SK-MEL-5 (cell line): ENCODE measurements at regions not wholly inside any gene's neighbourhood (a gene's known extent, or its start where the extent isn't known, plus 50 kb on each side); places are given as distances from the start of the nearest gene placed in this dataset.

Source experiments
- DNase-seq: peaks from one replicate; pipeline ENCODE4 v3.0.0-alpha.2; 2016; ENCODE audit warnings: low read depth, low spot score
- in situ Hi-C: cut with HindIII; loops from 2 replicates; pipeline ENCODE4 v1.10.0; 2016; ENCODE audit warnings: low sequenced_read_pairs, high pct_unique_total_duplicates, low pct_unique_long_range_greater_than_20kb

DNA sequence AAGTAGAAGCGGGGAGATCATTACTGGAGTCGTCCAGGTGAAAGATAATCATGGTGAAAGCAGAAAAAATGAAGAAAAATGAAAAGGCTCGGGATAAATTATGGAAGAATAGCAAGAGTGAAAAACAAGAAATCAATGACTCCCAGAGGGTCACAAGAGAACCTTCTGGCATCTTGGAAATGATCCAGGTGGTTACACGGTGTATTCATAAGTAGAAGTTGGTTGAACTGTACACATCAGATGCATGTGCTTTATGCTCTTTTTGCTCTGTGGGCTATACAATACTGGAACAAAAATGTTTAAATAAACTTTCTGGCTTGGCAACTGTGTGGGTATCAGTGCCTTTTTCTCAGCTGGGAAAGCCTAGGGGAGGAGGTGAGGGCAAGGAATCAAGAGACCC, 348.9 kb downstream of the RND3 start:
- in situ Hi-C loops, result no loop called here
- no peak for DNase-seq

DNA sequence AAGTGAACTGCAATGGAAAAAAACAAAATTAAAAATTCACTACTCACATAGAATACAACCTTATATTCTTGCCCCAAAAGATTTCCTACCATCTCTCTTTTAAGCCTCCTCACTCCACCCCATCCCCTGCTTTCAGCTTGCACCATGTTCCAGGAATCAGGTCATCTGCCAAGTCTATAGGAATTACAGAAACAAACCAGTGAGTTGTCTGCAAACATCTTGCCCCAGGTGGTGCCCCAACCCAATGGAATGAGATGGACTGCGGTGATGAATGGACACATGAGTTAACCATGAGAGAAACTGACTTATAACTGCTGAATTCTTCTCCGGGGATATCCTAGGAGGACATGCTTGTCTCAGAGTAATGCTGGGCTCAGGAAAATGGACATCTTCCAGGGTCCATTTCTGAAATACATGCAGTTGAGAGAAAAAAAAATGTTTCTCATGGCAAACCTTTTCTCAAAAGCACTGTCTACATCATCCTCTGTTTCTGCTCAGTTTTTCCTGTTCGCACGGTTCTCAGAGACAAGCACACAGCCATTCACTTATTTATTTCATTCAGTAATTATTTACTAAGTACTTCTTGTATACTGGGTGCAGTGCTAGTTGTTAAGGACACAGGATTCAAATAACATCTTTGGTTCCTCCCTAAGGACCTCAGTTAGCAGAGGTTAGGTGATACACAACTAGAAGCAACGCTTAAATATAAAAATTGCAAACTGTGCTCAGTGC, 350.0 kb downstream of the RND3 start:
- in situ Hi-C loops, result no loop called here
- no peak for DNase-seq

DNA sequence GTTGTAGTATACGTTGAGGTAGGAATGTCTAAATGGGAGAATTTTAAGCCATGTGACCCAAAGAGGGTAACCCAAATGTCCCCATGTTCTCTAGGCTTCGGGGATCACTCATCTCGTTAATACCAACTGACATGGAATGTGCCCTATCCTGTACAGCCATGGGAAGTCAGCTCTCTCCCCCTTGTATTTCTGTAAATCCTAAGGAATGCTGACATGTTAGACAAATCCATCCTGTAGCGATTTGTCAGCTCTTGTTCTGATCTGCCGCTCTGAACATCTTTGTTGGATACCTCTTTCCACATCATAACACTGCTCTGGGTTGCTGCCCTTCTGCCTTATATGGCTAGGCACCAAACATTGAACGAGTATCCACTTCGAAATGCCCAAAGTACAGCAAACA, 350.6 kb downstream of the RND3 start:
- in situ Hi-C loops, result no loop called here
- no peak for DNase-seq

DNA sequence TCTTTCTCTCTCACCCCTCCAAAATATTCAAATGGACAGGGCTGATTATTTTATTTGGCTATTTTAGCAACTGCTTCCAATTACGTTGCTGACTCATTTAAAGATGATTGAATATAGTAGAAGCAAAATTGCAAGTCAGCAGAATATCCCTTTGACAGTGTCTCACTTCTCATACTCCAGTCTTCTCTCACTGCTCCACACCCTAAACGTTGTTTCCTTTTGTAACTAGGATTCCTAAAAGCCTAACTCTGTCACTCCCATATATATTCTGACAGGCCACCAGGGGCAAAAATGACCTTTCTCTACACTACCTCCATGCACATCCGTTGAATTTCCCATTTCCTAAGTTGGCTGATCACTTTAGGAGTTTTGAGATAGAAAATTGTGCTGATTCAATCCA, 351.1 kb downstream of the RND3 start:
- in situ Hi-C loops, result no loop called here
- no peak for DNase-seq

DNA sequence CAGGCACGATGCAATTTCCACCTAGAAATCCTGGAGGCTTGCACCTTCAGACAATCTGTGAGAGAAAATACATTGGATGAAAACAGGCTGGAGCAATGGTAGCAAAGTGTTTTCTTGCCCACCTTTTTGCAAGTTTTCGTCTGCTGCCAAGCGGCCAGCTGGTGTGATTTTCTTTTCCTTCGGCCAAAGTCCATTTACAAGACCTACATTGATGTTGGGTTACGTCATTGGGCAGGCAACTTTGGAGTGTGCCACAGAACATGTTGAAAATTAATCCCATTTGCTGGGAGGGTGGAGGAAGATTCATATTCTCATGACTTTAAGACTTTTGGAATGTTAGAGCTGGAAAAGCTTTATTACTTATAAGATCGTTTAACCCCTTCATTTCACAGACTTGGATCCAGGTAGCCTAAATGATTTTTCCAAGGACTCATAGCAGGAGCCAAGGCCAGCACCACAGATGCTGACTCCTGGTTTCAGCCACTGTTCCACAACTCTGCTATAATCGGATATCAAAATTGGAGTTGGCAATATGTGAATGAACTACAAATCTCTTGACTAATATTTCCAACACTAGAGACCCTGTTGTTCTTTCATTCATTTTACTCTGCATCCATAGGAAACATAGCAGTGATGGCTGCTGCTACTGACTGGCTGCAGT, 352.1 kb downstream of the RND3 start:
- in situ Hi-C loops, result no loop called here

DNA sequence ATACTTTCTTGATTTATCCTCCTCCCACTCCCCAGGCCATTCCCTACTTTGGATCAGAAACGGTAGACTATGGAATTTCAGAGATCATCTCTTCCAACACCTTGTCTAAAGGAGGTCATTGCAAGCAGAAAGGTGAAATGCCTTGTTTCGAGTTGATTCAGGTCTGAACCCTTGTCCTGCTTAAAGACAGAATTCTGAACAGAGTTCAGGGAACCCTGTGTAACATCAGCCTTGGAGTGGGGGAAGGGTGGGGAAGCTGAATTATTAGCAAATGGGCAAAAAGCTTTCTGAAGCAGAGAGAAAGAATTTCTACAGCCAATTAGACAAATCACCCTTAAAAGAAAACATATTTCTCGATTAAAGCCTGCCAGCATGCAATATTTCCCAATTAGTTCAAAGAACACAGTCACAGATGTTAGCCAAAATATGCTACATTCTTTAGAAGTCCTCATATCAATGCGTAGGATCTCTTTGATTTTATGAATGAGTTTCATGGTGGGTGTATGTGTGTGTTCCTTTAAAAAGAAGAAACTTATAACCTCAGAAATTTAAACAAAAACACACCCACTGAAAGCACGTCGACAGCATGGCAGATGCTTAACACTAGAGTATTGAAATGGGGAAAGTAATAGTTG, 353.1 kb downstream of the RND3 start:
- no peak for DNase-seq
- in situ Hi-C loops, result no loop called here

More for the DNA sequence above, 352.1 kb downstream of the RND3 start:
- no peak for DNase-seq

DNA sequence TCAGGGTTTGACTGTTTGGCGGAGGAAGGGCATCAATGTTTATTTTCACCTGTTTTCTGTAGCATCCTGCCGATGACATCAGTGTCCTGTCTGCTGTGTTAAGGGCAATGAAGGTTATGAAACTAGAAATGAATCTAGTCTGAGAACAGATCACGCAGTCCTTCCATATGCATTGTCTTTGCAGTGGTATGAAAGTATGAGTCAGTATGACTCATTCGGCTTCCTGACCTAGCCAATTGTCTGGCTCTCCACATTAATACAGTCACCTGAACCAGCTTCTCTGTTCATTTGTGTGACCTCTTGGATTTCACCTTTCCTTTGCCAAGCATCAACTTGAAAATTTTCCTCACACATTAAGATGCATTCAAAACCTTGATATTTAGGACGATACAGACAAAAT, 353.8 kb downstream of the RND3 start:
- DNase-seq, result peak; percentile 60
- in situ Hi-C loops, result no loop called here

DNA sequence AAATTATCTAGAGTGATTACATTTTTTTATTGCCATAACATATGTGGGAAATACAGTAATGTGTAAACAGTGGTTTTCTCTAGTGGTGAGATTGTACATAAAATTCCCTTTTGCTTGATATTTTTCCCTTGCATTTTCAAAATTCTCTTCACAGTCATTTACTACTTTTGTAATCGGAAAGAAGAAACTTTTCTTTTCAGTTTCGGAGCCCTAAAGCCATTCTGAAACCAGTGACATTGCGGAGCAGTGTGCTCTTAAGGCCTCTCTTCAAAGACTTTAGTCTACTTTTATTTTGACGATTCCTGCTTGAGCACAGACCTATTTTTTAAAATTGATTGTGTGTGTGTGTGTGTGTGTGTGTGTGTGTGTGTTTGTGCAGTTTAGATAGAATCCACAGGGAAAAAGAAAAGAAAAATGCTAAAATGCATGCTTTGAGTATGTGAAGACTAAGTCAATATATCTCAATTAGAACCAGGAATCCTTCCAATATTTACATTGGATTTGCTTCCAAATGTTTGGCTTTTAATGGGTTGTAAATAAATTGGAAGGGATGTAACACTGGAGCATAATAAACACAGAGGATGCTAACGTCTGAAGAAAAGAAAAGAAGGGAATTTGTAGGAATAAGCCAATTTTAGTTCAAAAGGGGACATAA, 357.4 kb downstream of the RND3 start:
- no peak for DNase-seq
- in situ Hi-C loops, result no loop called here

DNA sequence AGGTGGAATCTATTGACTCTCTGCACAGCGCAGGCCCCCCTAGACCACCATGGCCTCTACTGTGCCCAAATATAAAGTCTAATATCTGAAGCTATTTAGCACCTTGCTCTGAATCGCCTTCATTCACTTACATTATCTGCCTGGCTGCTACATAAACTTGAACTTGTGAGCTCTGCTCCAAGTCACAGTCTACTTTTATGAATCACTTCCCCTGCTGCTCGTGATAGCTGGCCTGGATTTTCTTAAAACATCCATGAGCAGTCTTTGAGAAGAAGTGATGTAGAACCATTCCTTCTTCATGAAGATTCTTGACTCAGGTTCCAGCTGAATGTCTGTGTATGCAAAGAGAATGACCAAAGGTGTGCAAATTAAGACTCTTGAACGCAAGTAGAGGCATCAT, 359.5 kb downstream of the RND3 start:
- in situ Hi-C loops, result no loop called here
- DNase-seq, result no peak

DNA sequence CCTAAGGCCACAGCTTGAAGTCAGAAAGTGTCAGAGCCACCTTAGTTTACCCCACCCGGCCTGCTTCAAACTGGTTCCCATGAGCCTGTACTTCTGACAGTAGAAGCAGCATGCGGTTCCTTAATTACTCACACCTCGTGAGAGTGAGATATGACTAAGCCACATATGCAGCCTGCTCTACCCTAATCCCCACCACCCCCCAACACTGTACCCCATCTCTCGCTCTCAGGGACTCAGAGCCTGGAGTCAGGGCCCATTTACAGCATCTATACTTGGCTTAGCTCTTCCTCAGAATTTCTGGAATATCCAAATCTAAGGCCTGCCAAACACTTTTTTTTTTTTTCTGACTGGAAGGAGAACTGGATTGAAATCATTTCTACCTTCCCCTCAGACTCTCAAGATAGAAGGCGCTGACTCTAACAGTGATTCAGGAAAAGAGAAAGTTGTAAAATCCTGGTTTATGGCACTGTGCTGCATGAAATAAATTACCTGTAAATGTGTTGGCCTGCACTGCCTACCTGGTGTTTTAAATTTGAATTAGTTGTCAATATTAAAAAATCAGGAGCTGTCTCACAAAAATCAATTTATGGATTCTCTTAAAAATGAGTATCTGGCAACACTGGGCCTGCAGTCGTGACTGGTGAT, 360.0 kb downstream of the RND3 start:
- no peak for DNase-seq
- in situ Hi-C loops, result no loop called here

DNA sequence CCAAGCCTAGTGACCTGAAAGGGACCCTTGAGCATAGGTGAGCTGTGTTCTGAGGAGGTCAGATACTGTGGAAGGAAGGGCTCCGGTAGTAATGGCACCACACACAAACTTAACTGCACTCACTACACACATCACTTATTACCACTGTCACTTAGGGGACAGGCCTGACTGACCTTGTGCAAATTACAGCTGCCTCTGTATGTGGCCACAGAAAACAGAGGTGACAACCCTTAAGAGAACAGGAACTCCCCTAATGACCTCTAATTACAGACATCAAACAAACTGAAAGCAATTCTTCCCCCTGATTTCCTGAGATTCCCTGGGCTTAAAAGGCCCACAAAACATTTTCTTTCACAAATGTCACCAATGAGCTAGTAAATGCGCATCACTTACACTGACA, 360.6 kb downstream of the RND3 start:
- in situ Hi-C loops, result no loop called here
- no peak for DNase-seq

DNA sequence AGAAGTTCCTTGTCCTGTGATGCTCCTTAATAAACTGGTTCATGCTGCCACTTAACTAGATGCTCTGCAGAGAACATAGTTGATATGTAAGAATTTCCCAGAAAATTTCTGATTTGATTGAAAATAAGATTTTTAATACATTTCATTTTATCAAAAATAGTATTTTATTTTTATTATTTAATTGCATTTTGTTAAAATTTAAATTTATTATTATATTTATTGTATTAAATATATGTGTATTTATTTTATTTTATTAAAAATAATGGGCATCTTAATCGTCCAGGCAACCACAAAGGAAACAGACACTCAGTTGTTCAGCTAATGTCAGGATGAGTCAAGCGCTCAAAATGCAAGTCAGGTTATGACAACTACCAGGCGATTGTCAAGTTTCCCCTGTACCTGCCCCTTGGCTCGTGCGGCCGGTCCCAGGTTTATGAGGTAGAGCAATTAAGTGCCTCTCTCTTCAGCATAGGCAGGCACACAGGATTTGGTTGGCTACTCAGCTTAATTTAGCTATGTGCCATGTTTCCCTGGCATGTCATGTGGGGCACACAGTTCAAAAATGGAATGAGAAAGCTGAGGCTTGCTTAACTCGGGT, 361.2 kb downstream of the RND3 start:
- in situ Hi-C loops, result no loop called here
- no peak for DNase-seq

DNA sequence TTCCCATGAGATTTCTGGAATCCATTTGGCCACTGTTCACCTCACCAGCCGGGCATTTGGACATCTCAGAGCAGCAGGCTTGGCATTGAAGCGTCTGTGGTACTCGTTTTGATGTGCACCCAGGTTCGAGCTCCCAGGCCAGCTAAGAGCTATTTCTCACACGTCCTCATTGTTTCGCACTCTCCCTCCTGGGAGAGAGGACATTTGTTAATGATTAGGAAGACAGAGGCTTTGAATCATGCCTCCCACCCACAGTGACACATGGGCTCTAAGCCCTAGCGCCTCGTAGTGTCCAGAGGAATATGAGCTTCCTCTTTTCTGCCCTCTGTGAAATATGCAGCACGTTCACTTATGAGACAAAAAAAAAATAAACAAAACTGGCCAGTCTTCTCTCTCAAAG, 361.8 kb downstream of the RND3 start:
- in situ Hi-C loops, result no loop called here
- DNase-seq, result no peak

DNA sequence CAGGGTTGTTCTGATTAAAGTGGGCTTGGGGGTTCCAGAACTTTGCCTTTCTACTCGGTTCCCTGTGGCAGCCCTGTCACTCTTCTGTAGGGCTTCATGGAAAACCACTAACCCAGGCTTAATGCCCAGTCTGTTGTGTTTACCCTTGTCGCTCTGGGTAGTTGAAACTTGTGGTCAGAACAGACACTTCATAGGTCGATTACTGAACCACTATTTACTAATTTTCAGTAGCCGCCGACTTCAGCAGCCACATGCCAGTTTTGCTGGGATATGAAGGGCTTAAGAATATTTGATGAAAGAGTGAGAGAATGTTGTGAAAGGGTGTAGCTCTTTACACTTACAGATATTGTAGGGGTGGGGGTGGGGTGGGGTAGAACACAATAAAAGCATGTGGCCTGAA, 362.3 kb downstream of the RND3 start:
- in situ Hi-C loops, result no loop called here

DNA sequence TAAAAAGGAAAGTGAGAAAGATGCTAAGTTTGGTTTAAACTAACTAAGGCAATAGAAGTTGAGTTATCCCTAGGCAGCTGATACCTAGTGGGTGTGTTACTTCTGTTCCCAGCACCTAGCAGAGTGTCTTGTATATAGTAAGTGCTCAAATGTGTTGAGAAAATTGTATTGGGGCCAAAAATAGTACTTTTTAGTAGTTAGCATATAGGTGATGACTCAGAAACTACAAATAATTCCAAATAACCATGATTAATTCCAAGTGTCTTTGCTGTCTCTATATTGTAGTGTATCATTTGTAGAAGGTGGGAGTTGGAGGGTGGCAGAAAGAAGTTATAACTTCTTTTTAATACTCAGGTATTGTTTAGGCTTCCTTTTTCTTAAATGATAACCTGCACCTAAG, 362.7 kb downstream of the RND3 start:
- DNase-seq, result no peak
- in situ Hi-C loops, result no loop called here

More for the DNA sequence above, 362.3 kb downstream of the RND3 start:
- no peak for DNase-seq

DNA sequence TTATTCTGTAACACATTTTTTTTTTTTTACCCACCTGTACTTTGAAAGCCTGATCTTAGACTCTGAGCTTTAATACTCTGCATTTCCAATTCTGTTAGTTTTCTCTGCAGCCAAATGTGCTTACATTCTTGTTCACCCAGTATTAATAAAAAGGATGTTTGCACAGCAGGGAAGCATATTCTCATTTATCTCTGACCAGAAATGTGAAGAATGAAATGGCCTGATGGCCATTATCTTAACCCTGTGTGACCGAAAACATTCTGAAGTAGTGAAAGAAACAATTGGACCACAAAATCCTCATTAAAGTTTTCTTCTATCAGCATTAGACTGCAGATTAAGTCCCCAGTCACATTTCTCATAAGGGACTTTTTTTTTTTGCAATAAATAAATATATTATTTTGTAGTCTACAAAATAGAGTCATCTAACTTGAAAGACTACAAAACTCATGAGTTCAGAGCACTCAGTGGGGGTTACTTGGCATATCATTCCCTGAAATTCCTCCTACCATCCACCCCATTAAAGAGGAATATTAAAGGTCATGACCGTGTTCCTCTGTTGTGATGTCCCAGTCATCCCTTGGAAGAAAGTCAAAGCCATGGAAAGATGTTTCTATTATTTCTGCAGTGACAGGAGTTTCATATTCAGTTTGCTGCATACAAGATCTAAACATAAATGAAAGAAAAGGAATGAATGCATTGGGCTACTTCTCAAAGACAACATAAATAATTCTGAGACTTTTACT, 364.4 kb downstream of the RND3 start:
- in situ Hi-C loops, result no loop called here
- DNase-seq, result no peak

DNA sequence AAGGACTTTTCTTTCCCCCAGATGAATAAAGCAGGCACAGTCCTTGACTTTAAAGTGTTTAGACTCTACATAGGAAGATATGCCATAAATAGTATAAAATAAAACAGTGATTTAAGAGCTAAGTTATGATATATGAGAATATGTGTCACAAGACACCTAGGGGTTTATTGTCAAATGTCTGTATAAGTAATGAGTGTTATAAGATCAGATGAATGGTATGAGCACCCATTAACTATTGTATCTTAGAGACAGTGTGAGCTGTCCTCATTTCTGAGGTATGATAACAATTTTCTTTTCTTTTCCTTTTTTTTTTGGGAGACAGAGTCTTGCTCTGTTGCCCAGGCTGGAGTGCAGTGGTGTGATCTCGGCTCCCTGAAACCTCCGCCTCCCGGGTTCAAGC, 365.3 kb downstream of the RND3 start:
- no peak for DNase-seq
- in situ Hi-C loops, result no loop called here
